Fibroblast of skin of left quadriceps (primary cell): ENCODE measurements at regions not wholly inside any gene's neighbourhood (a gene's known extent, or its start where the extent isn't known, plus 50 kb on each side); places are given as distances from the start of the nearest gene placed in this dataset.

Experiments used
- DNase-seq, 2 experiments: peaks; one replicate each; pipeline ENCODE4 v3.0.0-alpha.2; 2013; ENCODE audit warnings: low read depth in 2 of 2

DNA sequence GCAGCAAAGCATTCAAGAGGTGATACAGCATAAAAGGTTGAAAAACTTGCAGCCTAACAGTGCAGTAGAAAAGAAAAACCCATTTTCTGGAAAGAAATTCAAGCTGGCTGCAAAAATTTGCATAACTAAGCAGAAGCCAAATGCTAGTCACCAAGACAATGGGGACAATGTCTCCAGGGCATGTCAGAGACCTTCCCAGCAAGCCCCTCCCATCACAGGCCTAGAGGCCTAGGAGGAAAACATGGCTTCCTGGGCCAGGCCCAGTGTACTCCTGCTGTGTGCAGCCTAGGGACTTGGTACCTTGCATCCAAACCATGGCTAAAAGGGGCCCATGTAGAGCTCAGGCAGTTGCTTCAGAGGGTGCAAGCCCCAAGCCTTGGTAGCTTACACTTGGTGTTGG lies 405.1 kb upstream of the CYRIA start:
- DNase-seq = no peak

DNA sequence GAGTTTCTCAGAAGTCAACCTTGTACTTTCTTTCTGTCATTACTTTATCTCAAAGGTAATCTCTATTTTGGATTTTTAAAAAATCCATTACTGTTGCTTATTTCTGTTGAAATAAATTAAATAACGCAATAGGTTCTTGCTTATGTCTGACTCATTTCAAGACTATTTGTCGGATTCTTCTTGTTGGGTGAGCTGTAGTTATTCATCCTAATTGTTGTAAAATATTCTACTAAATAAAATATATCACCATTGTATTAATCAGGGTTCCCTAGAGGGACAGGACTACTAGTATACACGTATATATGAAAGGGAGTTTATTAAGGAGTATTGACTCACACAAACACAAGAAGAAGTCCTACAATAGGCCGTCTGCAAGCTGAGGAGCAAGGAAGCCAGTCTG lies 403.9 kb upstream of the CYRIA start:
- no peak for DNase-seq

DNA sequence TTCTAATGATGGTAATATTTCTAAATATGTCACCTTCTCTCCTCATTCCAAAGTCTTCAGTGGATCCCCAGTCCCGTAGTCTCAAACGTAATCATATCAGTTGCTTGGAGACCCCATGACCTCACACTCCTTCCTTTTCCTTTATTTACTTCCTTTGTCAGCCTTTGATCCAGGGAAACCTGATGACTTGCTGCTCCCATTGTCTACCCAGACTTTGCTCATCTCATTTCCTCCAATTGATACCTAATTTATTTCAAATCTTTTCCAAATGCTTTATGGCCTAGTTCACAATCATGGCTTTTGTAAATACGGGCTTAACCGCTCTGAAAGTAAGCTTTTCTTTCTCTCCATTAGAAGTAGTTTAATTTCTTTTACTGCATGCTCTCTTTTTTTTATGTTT lies 402.4 kb upstream of the CYRIA start:
- no peak for DNase-seq

DNA sequence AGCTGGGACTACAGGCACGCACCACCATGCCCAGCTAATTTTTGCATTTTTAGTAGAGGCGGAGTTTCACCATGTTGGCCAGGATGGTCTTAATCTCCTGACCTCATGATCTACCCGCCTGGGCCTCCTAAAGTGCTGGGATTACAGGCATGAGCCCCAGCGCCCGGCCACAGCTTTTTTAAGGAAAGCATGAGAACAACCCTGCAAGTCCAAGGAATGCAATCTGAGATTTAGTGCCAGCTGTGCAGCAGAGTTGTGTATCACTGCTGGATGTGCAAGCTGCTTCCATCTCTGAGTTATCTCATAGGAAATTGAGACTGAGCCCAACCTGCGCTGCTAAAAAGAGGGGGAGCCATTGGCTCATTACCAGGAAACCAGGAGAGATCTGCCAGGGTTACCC lies 399.9 kb upstream of the CYRIA start:
- no peak for DNase-seq

DNA sequence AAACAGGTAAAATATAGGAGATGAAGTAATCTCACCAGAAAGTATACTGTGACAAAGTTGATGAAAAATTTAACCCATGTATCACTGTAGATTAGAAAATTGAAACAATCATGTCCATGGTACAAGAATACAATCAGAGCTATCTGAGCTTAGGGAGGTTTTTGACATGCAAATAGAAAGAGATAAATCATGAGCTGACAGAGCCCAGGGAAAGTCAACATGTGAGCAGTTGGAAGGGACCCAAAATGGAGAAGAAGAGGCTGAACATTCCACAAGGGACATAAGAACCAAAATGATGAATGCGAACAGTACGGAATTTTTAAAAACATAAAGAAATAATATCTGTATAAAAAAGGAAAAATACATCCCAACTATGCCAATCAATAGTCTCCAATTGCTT lies 395.4 kb upstream of the CYRIA start:
- no peak for DNase-seq

DNA sequence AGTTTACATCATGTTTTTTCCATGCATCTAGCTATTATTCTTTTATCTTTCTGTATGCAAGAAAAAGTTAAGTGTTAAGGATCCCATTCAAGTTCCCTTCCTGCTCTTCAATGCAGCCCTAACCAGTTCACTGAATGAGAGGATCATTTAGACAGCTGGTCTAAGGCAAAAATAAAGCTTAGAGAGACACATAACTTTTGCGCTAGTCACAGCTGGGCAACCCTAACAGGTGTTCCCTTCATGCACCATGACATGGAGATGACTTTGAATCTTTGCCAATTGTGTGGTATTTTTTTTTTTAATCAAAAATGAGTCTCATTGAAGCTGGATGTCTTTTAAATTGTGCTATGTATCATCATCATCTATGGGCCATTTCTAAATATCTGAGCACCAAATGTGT lies 393.8 kb upstream of the CYRIA start:
- no peak for DNase-seq

DNA sequence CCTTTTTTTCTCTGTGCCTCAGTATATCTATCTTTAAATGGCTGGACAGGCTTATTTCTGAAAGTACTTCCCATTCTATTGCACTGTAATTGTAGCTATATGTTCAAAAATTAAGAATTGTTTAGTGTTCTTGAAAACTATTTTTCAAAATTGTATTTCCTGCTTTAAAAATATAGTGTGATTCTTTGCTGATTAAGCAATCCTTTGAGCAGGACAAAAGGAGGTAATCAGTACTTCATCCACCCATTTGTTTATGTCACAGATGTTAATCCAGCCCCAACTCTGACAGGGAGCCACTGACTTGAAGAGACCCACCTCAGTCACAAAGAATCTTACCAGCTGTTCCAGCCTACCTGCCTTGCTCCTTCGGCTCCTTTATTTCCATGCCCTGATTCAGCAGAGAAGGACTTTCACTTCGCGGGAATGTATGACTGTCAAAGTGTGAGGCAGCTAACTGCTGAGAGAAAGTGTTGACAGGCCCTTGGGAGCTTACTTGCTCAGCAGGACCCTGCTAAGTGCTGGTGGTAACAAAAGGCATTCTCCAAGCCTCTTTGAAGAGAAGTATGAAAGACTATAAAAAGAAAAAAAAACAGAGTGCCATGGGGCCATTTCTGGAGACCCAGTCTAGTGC lies 393.3 kb upstream of the CYRIA start:
- no peak for DNase-seq

DNA sequence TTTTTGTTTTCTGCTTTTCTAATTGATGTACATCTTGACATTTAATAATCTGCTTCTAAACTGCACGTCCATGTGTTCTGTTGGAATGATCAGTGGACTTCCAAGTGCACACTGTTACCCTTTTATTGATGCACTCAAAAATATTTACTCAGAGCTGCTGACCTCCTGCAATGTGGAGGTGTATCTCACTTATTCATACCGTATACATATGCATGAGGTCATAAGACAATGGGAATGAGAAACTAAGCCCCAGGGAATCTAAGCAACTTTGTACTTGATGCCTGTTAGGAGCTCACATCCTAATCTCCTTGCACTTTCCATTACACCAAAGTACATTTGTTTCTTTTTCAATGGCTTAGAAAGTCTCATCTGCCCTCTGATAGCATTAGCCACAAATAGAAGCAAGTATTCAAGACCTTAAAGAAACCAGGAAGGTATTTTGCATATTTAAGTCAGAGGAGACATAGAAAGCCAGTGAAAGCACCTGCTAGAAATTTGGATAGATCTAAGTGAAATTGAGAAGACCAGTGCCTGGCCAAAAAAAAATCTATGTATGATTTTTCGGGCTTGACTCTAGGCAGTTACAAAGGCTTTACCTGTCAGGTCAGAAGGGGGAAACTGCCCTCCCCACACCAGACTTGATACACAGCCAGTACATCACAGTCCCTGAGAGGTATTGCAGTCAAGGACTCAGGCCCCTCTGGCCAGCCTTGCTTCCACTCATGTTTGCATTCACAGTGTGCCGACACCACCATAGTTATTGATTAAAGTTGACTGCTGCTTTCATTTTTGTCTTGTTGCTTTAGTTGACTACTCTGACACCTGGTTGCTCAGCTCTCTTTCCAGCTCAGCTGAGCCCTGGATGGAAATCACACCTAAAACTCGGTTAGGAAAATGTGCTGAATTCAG lies 391.7 kb upstream of the CYRIA start:
- no peak for DNase-seq

DNA sequence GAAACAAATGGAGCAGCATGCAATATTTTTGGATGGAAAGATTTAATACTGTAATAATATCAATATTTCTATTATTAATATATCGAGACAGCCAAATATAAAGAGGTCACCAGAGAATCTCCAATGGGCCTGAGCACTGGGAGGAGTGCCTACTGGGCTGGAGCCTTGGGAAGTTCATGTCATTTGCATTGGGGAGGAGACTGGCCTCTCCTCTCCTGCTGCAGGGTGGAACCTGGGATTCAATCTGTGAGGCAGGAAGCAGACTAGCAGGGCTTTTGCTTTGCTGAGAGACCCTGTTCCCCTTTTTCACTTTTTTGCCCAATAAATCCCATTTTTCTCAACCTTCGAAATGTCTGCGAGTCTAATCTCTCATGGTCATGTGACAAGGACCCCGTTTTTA lies 390.6 kb upstream of the CYRIA start:
- no peak for DNase-seq

DNA sequence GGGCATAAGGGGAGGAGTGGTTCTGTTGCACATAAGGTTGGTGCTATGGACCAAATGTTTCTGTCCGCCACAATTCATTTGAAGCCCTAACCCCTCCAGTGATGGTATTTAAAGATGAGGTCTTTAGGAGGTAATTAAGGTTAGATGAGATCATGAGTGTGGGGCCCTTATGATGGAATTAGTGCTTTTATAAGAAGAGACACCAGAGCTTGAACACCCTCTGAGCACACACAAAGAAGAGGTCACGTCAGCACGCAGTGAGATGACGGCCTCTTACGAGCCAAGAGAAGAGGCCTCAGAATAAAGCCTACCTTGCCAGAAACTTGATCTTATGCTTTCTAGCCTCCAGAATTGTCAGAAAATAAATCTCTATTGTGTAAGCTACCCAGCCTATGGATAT lies 386.4 kb upstream of the CYRIA start:
- DNase-seq = no peak

DNA sequence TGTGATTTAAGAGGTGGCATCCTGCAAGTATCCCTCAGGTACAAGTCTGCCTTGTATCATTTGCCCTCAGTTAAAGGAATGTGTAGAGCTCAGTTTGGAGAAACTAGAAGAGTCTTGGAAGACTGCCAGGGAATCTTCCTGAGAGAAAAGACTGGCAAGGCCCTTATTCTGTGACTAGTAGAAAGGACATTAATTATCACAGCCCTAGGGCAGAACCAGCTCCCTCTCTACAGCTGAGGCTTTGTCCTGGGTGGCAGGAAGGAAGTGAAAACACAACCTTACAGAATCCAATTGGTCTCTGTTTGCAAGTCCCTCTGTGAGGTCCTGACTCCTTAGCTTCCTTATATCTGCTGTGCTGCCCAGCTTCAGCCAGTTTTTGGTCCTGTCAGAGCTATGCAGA lies 385.9 kb upstream of the CYRIA start:
- DNase-seq = no peak

DNA sequence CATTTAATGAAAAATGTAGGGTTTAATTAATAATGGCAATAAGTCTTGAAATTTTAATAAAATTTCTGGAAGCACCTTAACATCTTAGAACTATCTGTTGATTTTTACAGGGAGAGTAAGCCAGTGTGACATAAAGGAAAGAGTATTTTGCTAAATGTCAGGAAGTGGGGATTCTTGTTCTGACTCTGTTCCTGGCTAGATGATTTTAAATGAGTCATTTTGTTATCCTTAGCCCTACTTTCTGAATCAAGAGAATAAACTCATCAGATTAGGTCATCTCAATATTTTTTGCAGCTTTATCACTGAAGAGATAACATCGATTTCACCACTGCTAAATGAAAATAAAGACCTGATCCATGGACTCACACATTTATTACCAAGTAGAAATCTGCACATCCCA lies 377.5 kb upstream of the CYRIA start:
- DNase-seq = peak; percentile 5 to 9

DNA sequence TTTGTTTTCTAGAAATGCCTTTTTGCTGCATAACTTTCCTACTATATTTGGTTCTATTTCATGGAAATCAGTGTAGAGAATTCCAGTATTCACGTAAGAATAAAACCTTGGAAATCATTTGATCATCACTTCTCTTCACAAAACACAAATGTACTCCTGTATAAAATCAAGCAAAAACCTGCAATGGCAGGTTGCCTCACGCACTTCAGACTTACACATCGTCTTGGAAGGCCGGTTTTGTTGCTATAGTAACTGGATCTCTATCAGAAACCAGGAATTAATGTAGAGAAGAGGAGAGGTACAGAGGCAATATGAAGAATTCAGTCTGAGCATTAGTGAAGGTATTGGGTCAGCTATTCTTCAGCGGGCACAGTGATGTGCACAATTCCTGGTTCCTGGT lies 370.7 kb upstream of the CYRIA start:
- DNase-seq = no peak

DNA sequence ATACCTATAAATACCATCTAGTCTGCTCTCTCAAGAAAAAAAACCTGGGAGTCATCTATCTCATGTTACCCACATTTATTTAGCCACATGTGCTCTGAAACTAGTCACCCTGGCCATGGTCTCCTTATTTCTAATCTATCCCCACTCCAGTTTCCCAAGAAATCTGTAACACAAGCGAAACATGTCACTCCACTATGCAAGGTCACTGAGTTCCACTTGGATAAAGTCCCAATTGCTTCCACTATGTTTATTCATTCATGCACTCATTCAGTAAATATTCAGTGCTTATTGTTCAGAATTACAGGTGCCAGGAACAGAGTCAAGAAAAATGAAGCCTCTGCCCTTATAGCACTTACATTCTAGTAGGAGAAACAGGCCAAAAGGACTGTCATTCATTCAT lies 369.4 kb upstream of the CYRIA start:
- no peak for DNase-seq

DNA sequence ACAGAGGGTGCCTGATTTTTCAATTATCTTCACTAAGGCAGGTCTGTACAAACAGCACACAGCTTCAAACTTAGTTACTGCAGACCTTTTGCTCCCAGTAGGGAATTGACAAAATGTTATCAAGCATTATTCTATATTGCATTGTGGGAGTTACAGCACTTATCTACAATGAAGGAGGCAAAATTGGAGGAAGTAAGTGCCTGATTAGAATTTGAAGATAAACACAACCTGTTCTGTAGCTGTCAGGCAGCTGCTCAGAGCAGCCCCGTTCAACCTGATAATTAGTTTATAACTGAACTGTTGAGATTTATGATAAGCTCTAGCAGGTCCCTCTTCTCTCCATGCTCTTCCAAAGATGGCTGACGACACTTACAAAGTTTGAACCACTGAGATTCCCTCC lies 364.4 kb upstream of the CYRIA start:
- DNase-seq = no peak

DNA sequence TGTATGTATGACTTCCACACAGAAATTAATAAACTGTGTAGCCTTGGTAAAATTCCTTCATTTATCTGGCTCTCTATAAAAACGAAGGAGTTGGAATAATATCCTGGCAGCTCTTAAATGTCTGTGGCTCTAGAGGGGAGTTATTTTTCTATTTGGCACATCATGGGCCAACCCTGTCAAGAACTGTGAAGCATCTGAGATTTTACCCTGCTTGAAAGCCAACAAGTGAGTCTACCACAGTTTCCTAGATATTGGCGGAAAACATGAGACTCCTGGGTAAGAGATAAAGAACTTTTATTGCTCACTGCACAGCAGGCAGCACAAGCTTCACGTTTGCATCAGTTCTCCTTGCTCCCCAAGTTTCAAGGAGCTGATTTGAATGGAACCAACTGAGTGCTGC lies 346.7 kb upstream of the CYRIA start:
- no peak for DNase-seq

DNA sequence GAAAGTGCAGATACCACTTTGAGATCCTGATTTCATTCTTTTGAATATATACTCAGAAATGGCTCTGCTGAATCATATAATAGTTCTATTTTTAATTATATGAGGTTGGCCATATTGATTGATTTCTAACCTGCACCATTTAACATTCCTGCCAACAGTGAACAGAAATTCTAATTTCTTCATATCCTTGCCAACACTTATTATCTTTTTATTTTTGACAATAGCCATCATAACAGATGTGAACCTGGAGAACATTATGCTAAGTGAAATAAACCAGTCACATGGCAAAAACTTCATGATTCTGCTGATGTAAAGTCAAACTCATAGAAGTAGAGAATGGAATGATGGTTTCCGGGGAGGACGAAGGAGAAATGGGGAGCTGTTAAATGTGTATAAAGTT lies 344.5 kb upstream of the CYRIA start:
- no peak for DNase-seq

DNA sequence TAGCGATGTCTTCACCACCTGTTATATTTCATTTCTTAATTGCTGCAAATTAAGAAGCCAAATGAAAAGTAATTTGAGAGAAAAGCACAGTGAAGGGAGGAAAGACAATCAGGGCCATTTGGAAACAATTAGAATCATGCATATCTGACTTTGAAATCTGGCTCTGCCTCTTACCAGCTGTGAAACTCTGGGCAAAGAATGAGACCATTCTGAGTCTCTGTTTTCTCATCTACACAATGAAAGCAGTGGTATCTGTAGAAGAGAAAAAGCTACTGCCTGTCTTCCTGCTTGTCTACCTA lies 334.5 kb upstream of the CYRIA start:
- DNase-seq = no peak

DNA sequence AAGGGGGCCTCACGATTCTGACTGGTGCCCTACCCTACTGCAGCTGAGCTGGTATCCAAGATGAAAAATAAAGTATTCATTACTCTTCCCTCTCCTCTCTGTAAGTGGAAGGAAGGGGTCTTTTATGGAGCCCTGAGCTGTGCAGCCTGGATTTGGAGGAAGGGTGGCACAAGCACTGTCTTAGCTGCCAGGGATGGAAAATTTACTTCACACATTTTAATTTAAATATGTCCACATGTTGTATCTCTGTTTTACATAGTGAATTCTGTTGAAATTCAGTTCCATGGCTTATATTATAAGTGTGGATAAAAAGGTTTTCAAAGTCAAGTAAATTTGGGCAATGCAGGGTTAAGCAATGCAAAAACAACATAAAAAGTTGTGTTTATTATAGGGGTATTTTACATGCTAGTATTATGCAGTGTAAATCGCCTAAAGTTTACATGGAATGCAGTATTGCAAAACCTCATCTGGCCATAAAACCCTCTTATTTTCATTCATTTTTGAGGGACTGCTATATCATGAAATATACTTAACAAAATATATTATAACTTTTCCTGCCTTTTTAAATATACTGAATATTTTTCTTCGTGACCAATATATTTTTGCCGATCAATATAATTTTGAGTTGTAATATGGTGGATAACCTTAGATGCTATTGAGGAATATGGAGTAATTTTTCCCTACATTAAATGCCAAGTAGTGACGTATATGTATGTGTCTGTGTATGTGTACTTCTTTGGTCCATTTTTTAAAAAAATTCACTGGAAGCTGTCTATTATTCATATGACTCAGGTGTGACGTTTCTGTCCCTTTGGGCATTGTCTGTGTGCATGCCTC lies 333.9 kb upstream of the CYRIA start:
- no peak for DNase-seq

DNA sequence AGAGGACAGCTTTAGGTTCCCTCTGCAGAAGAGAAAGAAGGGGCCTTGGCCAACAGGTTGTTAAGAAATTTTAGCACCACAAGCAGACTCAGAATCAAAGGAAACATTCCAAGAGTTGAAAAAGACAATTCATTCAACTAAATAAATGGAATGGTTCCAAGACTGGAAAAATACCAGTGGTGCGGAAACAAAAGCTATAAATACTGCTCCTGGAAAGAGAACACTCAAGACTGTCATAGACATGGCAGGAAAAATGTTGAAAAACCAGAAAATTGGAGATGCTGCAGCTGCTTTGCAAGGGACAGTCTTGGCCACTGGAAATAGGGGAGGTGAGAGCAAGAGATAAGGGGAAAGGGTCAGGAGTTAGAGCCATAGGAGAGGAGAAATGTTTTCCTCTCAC lies 312.7 kb upstream of the CYRIA start:
- DNase-seq = no peak

DNA sequence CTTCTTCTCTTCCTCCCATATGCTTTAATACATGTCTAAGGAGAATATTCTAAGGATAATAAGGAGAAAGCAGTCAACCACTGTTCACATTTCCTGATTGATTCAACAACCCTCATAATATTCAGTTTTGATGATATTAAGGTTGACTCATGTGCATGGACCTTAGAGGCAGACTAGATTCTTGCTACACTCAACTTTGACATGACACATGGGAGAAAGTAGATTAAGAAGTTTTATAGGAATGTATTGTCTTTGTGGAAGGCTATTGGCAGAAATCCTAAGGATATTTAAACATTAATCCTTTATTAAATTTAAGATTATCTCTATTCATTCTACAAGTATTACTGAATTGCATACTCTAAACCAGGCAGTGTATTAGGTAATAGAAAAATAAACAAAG lies 309.1 kb upstream of the CYRIA start:
- DNase-seq = no peak

DNA sequence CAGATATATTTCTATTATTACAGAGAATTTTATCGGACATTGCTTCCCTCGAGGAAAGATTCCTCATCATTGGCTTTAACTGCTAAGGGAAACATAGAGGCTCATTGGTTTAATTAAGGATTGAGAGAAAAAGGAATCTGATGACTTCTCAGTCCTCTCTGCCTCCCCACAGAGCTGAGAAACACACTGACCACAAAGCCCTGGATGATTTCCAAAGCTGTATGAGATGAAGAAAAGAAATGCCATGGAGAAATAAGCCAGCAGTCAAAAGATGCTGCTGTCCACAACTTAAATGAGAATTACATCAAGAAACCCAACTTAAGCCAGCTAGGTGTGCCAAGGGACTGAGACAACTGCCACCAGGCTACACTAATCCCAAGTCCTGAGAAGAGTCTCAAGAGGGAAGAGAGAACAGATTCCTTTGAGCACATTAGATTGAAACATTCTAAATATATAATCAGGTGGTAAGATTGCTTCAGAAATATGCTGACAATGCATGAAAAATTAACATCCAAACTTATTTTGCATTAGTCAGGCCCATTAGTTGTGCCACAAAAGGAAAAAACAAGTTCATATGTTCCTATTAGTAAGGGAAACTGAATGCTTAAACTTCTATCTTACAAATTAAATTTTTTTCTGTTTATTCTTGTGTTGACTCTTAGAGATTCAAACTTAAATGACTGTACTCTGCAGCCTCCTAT lies 308.1 kb upstream of the CYRIA start:
- DNase-seq = peak; percentile 49 to 63
